ENCODE measurements at regions not wholly inside any gene's neighbourhood (a gene's known extent, or its start where the extent isn't known, plus 50 kb on each side); places are given as distances from the start of the nearest gene placed in this dataset.
A peak's percentile ranks its signal among the peaks of the same experiment; 100 is the strongest.

DNA sequence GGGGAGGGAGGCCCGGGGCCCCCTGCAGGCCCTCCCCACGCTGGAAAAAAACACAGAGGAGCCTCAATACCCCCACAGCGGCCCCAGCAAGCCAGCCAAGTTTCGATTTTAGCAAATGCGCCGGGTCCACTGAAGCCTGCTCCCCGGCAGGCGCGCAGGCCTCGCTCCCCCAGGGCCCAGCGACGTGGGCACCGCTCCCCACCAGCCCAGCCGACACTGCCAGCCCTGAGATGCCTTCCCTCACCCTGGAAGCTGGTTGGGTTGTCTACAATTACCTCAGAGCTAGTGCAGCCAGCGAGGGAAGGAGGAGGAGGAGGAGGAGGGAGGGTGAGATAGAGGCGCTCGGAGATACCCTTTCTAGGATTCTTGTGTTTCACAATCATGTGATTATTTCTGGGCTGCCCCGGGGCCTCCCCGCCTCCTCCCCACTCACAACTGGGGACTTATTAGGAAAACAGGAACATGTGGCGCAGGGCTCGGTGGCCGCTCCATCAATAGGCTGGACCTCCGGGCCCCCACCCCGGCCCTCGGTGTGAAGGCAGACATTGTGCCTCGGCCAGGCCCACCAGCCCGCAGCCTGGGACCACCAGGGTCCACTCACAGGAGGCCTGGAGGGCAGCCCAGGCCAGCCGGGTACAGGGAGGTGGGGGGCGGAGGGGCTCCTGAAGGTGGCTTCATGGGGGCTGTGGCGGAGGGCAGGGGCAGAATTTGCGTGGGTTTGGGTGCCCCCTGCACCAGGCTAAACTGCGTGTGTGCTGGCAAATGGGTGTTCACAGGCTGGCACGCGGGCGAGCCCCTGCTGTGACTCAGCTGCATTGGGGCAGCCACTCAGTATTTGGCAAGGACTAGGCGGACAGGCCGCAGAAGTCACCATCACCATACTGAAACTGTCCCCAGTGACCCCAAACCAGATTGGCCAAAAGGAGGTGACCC is 109.9 kb downstream of the NCOR2 start:
- peak; percentile 94 to 97 for DNase-seq

DNA sequence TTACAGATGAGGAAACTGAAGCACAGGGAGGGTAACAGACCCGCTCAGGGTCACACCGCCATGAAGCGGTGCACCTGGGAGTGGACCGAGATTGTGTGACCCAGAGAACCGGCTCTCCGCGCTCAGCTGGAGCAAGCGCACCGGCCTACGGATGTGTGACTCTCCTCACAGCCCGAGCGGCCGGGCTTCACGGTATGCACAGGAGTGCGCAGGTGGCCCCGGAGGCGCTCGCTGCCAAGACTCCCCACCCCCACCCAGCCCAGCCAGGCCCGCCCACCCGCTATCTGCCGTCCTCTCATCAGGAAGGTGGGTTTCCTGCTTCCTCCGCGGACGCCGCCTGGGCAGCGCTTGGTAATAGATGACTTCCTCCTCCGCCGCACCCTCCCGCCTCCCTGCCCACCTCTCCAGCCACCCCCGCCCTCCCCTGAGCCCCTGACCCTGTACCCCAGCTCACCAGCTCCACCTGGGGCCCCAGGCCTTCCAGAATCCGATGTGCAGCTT is 110.7 kb downstream of the NCOR2 start:
- DNase-seq: peak in 1 of 2 donors; percentile 30

DNA sequence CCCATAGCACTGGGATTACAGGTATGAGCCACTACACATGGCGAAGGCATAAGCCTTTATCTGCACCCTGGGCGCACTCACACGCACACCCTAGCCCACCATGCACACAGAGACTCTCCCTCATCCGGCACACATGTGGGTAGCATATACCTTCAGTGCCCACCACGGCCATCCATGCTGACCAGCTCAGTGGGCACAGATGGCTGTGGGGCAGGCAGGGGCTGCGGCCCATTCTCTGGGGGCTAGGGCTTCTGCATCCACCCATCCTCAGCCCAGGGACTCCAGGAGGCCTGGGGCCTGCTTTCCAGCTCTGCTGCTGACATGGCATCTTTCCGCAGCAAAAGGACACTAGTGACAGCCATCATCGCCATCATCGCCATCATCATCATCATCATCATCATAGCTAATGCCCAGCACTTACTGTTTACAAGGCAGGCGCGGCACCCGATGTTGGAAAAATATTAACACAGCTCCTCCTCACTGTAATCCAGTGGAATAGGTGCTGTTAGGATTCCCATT is 111.2 kb downstream of the NCOR2 start:
- no peak for DNase-seq

DNA sequence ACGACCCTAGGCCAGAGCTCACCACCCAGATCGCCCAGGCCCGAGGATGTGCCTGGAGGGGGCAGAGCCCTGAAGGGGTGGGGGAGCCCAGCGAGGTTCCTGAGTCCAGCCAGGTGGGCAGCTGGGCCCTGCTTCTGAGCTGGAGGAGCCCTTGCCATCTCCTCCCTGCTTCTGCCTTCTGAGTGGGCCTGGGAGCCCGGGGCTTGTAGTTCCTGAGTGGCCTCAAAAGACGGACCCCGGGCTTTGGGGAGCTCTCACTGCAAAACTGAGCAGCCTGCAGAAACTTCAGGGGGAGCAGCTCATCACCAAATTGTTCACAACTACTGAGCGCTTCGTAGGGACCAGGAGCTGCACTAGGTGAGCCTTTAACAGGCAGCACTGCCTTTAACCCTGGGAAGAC is 112.1 kb downstream of the NCOR2 start:
- DNase-seq: no peak

DNA sequence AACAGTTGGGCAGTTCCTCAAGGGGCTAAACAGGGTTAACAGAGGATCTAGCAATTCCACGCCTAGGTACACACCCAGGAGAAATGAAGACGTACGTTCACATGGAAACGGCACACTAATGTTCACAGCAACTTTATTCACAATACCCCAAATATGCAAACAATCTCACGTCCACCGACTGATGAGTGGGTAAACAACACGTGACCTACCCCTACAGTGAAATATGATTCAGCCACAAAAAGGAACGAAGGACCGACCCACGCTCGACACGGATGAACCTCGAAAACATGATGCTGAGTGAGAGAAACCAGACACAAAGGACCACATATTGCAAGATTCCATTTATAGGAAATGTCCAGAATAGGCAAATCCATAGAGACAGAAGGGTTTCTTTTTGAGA is 112.7 kb downstream of the NCOR2 start:
- peak; percentile 76 to 91 for DNase-seq

DNA sequence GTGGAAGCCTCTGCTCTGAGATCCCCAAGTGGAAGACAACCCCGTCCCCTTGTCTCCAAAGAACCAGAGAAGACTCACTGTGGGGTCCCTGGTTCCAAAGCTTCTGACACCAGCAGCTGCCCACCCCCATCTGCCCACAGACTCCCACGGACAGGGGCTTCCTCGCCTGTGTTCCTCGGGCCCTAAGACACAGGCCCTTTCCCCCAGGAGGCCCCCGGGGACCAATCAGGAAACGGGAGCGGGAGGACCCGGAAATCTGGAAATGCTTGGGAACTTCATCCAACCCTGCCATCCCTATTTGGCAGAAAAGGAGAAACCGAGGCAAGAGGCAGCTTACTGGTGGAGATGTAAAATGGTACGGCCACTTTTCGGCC is 113.1 kb downstream of the NCOR2 start:
- DNase-seq: no peak

DNA sequence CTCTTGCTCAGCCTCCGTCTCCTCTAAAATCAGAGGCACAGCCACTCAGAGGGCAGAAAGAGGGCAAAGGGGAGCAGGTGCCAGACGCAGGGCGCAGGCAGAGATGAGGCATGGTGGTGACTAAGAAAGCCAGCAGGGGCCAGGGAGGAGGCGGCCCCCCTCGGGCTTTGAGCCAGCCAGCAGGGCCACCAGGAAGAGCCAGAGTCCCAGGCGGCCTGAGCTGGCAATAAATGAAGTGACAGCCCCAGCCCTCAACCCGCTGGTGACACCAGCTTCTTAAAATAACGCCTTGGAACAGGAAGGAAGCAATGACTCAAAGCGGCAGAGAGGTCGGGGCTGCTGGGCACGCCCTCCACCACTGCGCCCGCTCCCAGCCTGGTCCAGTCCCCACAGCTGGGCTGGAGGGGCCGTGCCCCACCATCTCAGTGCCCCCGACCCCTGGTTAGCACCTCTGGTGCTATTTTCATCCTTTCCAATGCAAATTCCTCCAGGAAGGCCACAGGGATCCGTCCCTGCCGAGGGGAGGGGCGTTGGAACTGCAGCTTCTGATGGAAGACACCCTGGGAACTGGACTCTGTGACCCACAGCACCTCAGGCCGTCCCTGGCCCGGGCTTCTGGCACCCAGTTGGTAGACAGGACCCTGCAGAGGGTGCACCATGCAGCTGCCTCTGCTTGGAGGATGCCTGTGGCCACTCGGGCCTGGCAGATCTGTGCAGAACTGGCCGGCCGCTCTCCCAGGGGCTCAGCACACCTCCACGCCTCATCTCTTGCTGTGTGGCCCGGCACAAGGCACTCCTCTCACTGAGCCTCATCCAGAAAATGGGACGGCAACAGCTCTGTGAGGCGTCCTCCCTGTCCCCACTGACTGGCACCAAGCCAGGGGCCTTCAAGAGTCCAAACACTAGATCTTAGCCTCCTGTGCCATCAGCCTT is 113.7 kb downstream of the NCOR2 start:
- DNase-seq: peak; percentile 96 to 97

DNA sequence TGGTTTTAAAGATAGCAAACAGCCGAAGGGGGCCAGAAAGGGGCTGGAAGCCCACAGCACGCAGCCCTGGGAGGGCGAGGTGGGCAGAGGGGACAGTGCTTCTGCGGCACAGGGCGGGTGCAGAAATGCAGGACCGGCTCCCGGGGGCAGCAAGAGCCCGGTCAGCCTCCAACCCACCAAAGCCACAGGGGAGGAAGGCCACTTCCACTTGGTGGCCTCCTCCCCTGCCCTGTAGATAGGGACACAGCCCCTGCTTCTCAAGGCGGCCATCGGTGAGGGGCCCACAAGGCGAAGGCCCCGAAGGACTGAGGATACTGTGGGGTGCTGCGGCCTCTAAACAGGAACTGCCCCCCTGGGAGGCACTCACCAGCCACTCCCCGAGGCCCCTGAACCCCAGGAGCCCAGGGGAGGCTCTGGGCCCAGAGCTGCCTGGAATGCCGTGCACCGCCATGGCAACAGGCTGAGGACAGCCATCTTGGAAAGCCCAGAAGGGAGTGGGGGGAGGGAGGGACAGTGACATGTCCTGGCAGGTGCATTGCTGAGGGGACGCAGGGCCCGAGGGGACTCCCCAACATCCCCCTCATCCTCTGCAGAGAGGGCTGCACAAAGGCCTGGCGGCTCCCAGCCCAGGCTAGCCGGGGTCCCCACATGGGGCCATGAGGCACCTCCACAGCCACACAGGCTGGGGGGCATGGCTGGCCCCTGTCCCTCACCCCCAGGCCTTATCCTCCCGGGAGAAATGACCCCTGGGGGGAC is 114.7 kb downstream of the NCOR2 start:
- no peak for DNase-seq

DNA sequence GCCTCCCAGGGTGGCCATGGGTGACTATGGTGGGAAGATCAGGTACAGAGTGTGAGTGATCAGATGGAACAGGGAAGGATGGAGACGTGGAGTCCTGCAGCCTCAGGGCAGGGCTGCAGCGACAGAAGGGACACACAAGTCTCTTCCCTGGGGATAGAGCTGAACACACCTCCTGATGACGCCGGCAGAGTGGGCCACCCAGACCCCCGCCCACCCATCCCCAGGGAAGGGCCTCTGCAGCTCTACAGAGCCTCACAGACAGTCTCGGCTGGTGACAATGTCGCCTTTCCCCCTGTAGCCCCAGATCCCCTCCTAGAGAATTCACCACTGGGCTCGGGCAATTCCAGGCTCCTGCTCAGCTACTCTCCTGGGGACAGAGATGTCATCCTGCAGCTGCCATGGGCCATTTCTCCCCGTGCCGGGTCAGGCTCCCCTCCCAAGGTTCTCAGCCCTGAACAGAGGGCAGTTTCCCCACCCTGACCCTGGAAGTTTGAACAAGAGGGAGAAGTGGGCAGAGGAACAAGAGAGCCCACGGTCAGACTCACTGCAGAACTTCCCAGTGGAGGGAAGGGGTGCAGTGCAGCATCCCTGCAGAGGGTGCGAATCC is 115.7 kb downstream of the NCOR2 start:
- no peak for DNase-seq

DNA sequence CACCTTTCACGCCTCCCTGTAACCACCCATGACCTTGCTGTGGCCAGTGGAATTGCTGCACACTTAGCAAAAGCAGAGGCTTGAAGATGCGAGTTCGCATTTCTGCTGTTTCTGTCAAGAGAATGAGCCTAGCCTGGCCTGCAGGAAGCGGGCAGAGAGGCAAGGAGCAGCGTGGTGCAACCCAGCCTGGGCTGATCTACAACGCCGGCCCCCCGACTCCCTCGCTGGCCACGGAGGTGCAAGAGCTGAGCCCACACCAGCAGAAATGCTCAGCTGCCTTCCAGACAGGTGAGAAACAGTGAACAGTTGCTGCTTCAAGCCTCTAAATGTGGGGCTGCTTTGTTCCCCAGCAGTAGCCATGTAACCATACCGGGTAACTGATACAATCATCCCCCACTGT is 116.4 kb downstream of the NCOR2 start:
- no peak for DNase-seq

DNA sequence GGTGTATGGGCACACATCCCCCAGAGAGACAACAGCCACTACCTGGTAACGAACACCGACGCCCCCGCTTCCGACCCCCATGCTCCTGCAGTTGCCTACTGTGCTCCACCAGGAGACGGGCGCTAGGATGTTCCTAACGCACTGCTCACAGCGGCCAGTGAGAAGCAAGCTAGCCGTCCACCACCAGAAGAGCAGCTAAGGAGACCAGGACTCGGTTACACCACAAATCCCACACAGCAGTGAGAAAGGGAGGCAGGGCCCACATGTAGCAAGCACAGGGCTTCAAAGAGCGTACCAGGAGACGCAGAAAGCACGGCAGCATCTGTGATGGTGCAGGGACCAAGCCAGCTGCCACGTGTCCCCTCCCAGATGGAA is 117.0 kb downstream of the NCOR2 start:
- DNase-seq: no peak

DNA sequence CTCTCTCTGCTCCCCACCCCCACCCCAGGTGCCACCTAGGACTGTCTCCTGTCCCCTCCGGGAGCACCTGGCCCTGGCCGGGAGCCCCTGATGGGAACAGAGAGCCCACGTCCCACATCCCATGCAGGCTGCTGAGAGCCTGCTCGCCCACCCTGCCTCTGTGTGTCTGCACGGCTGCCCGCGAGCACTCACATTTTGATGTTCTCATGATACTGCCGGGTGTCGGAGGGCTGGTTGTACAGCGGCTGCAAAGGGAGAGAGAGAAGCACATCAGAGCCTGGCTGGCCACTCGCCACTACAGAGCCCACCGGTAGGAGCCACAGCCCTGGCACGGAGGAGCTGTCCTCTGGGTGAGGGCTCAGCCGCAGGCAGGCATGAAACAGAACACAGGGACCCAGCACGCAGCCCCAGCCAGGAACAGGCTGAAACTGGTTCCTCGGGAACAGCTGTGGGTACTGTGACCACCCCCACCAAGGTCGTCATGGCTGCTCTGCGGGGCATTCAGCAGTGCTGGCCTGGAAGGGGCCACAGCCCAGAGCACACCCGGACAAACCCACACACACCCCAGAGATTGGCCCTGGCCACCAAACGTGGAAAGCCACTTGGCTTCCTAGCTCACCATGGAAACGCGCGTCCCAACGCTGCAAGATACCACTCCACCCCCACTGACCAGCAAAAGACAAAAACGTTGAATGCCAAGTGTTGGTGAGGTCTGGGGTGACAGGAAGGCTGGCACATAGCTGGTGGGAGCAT is 117.6 kb downstream of the NCOR2 start:
- no peak for DNase-seq

DNA sequence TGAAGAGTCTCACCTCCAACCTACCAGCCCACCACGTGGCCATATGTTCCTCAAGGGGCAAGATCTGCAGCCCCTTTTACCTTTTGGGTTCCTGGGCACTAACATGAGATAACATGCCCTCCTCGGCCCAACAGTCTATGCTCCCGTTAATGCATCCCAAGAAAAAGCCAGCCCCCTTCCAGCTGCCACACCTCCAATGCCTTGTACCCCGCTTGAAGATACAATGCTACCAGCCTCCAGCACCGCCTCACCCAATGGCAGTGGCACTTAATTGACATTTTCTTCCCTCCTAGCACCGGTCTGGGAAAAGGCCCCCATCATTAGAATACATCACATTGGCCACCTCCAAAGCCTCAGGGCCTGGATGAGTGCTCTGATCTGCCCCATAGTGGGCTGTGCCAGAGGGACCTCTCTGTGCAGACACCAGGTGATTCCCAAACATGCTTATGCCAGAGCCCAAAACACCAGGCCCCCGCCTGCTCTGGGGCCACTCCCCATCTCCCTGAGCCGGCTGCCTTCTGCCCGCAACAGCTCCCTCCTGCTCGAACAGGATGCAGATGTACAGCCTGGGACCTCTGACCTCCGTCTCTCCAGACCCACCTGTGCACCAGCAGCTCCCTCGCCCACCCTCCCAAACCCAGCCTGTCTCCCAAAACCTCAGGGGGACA is 118.3 kb downstream of the NCOR2 start:
- DNase-seq: no peak

DNA sequence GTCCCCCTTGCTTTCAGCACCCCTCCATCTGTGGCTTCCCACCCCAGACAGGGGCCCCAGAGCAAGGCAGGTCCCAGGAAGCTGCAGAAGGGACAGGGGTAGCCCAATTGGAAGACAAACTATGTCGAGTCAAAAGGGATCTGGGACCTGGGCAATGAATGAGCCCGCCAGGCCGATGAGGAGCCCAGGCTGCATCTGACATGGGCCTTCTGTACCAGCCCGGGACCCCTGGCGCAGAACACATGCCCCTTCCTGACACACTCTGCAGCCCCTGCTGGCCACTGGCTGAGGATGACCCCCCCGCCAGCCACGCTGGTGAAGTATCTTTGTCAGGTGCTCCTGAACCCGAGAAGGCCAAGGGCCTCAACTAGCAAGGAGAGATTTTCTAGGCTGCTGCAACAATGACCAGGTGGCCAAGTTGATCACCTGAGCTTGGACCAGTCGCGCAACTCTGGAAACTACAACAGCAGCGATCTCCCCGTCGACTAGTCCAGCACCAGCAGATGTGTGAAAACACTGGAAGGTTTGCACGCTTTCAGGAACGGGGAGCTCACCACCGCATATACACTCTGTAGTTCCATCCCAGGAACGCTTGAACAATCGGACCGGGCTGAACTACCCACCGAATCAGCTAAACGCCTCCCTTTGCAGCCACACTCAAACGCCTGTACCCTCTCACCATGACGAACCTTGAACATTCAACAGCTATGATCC is 119.0 kb downstream of the NCOR2 start:
- DNase-seq: no peak

DNA sequence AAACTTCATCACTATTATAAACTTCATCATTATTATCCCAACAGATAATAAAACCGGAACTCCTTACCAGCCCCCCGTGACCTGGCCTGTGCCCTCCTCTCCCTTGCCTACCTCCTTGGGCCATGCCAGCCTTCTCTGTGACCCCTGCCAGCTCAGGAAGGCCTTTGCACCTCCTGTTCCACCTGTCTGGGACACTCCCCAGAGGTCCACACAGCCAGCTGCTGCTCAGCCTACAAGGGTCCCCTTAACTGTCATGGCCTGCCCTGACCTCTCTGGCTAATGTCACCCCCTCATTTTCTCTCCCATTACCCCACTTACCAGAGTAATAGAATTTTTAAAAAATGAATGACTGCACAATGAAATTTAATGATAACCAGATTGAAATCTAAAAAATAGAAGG is 121.0 kb downstream of the NCOR2 start:
- no peak for DNase-seq

DNA sequence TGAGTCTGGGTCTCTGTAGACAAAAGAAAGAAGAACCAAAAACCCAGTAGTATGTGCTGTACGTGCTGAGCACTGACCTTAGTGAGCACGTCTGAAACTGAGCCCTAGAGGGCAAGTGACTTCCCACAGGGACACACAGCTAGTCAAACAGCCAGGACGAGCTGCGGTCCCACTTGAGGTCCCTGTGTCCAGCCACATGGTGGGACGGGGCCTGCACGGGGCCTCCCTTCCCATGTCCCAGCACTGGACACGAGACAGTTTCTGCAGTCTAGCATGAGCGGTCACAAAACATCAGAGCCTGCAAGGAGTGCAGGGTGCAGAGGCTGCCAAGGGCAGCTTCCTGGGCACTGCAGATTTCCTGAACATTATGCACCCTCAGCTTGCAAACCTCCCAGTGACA is 121.6 kb downstream of the NCOR2 start:
- DNase-seq: no peak

DNA sequence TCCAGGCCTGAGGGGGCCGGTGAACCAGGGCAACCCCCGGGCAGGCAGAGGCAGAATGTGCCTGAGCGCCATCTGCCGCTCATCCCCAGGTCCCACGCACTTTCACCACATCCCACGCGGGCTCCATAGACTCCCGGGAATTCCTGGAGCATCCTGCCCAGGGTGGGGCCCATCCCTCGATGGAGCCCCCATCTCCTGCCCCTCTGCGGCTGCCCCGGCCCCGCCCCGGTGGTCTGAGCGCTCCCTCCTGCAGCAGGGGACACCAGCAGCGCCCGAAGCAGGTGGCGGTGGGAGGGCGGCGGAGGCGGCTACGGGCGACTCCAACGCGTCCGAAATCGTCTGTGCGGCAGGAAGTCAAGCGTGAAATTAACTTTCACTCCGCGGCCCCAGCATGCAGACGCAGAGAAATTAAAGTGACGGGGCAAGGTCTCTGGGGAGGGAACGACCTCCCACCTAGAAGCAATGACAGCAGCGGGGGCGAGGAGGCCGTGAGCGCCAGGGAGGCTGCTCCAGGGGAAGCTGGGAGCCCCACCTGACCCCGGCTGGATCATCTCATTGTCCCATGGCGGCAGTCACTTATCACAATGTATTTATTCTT is 122.2 kb downstream of the NCOR2 start:
- DNase-seq: no peak

DNA sequence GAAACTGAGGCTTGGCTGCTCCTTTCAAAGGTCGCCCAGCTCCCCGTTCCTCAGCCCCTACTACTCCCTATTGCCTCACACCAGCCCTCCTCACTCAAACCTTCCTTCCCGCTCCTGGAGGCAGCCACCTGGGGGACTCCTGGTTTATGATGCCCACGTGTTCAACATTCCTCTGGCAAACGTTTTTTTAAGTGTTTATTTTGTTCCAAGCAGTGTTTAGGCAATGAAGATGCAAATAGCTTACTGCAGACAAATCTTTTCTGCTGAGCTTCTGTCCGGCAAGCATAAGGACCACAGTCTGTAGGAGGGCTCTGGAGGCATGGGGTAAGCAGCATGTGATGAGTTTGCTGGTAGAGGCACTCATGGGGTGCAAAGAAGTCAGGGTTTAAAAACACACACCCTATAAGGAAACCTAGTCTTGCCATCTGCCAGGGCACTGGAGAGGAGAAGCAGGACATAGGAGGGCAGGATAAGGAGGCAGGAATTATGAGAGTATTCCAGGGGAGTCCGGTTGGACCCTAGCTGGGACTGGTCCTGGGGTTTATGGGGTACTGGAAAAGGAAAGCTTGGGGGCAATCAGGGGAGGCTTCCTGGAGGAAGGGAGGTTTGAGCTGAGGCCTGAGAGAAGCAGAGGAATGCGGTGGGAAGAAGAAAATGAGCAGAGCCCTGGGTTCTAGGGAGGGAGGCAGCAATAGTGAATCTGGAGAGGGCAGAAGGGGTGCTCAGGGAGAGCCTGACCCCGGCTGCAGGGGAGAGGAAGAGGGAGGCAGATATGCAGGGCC is 123.3 kb downstream of the NCOR2 start:
- peak; percentile 59 to 81 for DNase-seq
